ENCODE measurements at regions not wholly inside any gene's neighbourhood (a gene's known extent, or its start where the extent isn't known, plus 50 kb on each side); places are given as distances from the start of the nearest gene placed in this dataset.

- TF ChIP-seq CTCF (IDR thresholded peaks at IDR 0.05) = no peak
- TF ChIP-seq POLR2A (IDR thresholded peaks at IDR 0.05) = no peak
- no peak for TF ChIP-seq POLR2AphosphoS5 (IDR thresholded peaks at IDR 0.05)
Measured at GRCh38 chr11:112722148-112722547, 239.1 kb upstream of the NCAM1 start.

All from breast epithelium (tissue), 3 donors.